ENCODE measurements at regions not wholly inside any gene's neighbourhood (a gene's known extent, or its start where the extent isn't known, plus 50 kb on each side); places are given as distances from the start of the nearest gene placed in this dataset.

- ATAC-seq (ENCODE audit: low FRiP score in 2 of 2) (no peak), DNase-seq (no peak)
- WGBS, 2 donors, result 86 to 92% methylated on average over 1 of the region's 1 CpG
- Histone ChIP-seq H3K27ac (no peak overlapping the region), H3K27me3 (no peaks in the 10 kb centered on the region), H3K4me3 (no peak overlapping the region), H3K4me1 (no peaks in the 10 kb centered on the region), H3K9me3 (no peaks in the 10 kb centered on the region), H3K36me3 (no peaks in the 10 kb centered on the region)
- TF ChIP-seq CTCF (IDR thresholded peaks at IDR 0.05) (no peak), POLR2A (IDR thresholded peaks at IDR 0.05) (no peak), POLR2AphosphoS5 (IDR thresholded peaks at IDR 0.05) (no peak), EP300 (IDR thresholded peaks at IDR 0.05) (no peak)
These were observed 897.5 kb downstream of the PCDH7 start for GRCh38 chr4:31617667-31618066.

GRCh38 chr4:31620476-31620875 is 900.3 kb downstream of the PCDH7 start:
- H3K36me3 ChIP-seq, result no peaks in the 10 kb centered on the region
- H3K4me1 ChIP-seq, result no peaks in the 10 kb centered on the region
- H3K9me3 ChIP-seq, result no peaks in the 10 kb centered on the region
- no peak overlapping the region for H3K27ac ChIP-seq
- TF ChIP-seq EP300 (IDR thresholded peaks at IDR 0.05) (no peak), CTCF (IDR thresholded peaks at IDR 0.05) (no peak), POLR2AphosphoS5 (IDR thresholded peaks at IDR 0.05) (no peak), POLR2A (IDR thresholded peaks at IDR 0.05) (no peak)
- no peaks in the 10 kb centered on the region for H3K27me3 ChIP-seq
- 64 to 72% methylated on average over 2 of the region's 2 CpGs for WGBS, 2 donors
- DNase-seq, result no peak
- no peak overlapping the region for H3K4me3 ChIP-seq
- ATAC-seq (ENCODE audit: low FRiP score in 2 of 2), result no peak

GRCh38 chr4:31645236-31645635 is 925.1 kb downstream of the PCDH7 start:
- H3K27me3 ChIP-seq, result no peaks in the 10 kb centered on the region
- no peaks in the 10 kb centered on the region for H3K36me3 ChIP-seq
- no peak overlapping the region for H3K27ac ChIP-seq
- ATAC-seq (ENCODE audit: low FRiP score in 2 of 2) (no peak), DNase-seq (no peak)
- no peaks in the 10 kb centered on the region for H3K9me3 ChIP-seq
- no peaks in the 10 kb centered on the region for H3K4me1 ChIP-seq
- WGBS, 2 donors, result 87 to 88% methylated on average over 4 of the region's 4 CpGs
- TF ChIP-seq EP300 (IDR thresholded peaks at IDR 0.05), result no peak
- no peak for TF ChIP-seq POLR2AphosphoS5 (IDR thresholded peaks at IDR 0.05)
- TF ChIP-seq POLR2A (IDR thresholded peaks at IDR 0.05), result no peak
- no peak for TF ChIP-seq CTCF (IDR thresholded peaks at IDR 0.05)
- H3K4me3 ChIP-seq, result no peak overlapping the region

GRCh38 chr4:31647786-31648185 is 927.6 kb downstream of the PCDH7 start:
- TF ChIP-seq CTCF (IDR thresholded peaks at IDR 0.05) (no peak), EP300 (IDR thresholded peaks at IDR 0.05) (no peak), POLR2A (IDR thresholded peaks at IDR 0.05) (no peak), POLR2AphosphoS5 (IDR thresholded peaks at IDR 0.05) (no peak)
- DNase-seq (no peak), ATAC-seq (ENCODE audit: low FRiP score in 2 of 2) (no peak)
- H3K27me3 ChIP-seq, result no peaks in the 10 kb centered on the region
- WGBS, 2 donors, result 63 to 90% methylated on average over 1 of the region's 1 CpG
- no peak overlapping the region for H3K27ac ChIP-seq
- no peaks in the 10 kb centered on the region for H3K9me3 ChIP-seq
- H3K4me3 ChIP-seq, result no peak overlapping the region
- no peaks in the 10 kb centered on the region for H3K4me1 ChIP-seq
- no peaks in the 10 kb centered on the region for H3K36me3 ChIP-seq

GRCh38 chr4:31649878-31650277 is 929.7 kb downstream of the PCDH7 start:
- no peak for DNase-seq
- 0 to 69% methylated on average over 1 of the region's 1 CpG for WGBS, 2 donors
- H3K4me1 ChIP-seq, result no peaks in the 10 kb centered on the region
- H3K27ac ChIP-seq, result no peak overlapping the region
- H3K4me3 ChIP-seq, result no peak overlapping the region
- no peak for ATAC-seq (ENCODE audit: low FRiP score in 2 of 2)
- H3K36me3 ChIP-seq, result no peaks in the 10 kb centered on the region
- no peaks in the 10 kb centered on the region for H3K9me3 ChIP-seq
- H3K27me3 ChIP-seq, result no peaks in the 10 kb centered on the region
- TF ChIP-seq POLR2AphosphoS5 (IDR thresholded peaks at IDR 0.05) (no peak), EP300 (IDR thresholded peaks at IDR 0.05) (no peak), POLR2A (IDR thresholded peaks at IDR 0.05) (no peak), CTCF (IDR thresholded peaks at IDR 0.05) (no peak)
